H9 (cell line): ENCODE measurements at regions not wholly inside any gene's neighbourhood (a gene's known extent, or its start where the extent isn't known, plus 50 kb on each side); places are given as distances from the start of the nearest gene placed in this dataset.

Experiments
- DNase-seq: peaks from one replicate; pipeline ENCODE4 v3.0.0-alpha.2; 2017
- H2AFZ ChIP-seq: one replicate; pipeline ENCODE4 v1.6.1; 2013; ENCODE audit warnings: mild to moderate bottlenecking, low read length, control low read depth, moderate library complexity
- H2AK5ac ChIP-seq: 2 replicates; pipeline ENCODE4 v1.6.1; 2013; ENCODE audit warnings: low read length, control low read depth, mixed read lengths; ENCODE audit not compliant: insufficient read length
- H2BK120ac ChIP-seq: one replicate; pipeline ENCODE4 v1.6.1; 2013; ENCODE audit warnings: low read depth, mild to moderate bottlenecking, low read length, control low read depth, inconsistent platforms; ENCODE audit not compliant: poor library complexity, severe bottlenecking
- H2BK12ac ChIP-seq: 2 replicates; pipeline ENCODE4 v1.6.1; 2013; ENCODE audit warnings: low read length, control low read depth, mixed read lengths, low read depth; ENCODE audit not compliant: insufficient read length
- H2BK15ac ChIP-seq: 2 replicates; pipeline ENCODE4 v1.6.1; 2013; ENCODE audit warnings: low read depth, low read length, control low read depth
- H2BK20ac ChIP-seq: one replicate; pipeline ENCODE4 v1.6.1; 2013; ENCODE audit warnings: low read depth, mild to moderate bottlenecking, low read length, control low read depth, inconsistent platforms; ENCODE audit not compliant: poor library complexity, severe bottlenecking
- H2BK5ac ChIP-seq: 2 replicates; pipeline ENCODE4 v1.6.1; 2013; ENCODE audit warnings: low read length, control low read depth, mixed read lengths; ENCODE audit not compliant: insufficient read length
- H3K14ac ChIP-seq: 2 replicates; pipeline ENCODE4 v1.6.1; 2013; ENCODE audit warnings: low read length, control low read depth; ENCODE audit not compliant: insufficient read depth
- H3K18ac ChIP-seq: 2 replicates; pipeline ENCODE4 v1.6.1; 2013; ENCODE audit warnings: low read depth, mild to moderate bottlenecking, mixed read lengths, low read length, control low read depth; ENCODE audit not compliant: insufficient read length
- H3K23ac ChIP-seq: 2 replicates; pipeline ENCODE4 v1.6.1; 2013; ENCODE audit warnings: low read length, control low read depth, mixed read lengths, low read depth; ENCODE audit not compliant: insufficient read length
- H3K23me2 ChIP-seq: 2 replicates; pipeline ENCODE4 v1.6.1; 2013; ENCODE audit warnings: low read depth, mild to moderate bottlenecking, mixed read lengths, low read length, control low read depth; ENCODE audit not compliant: insufficient read length, poor library complexity, severe bottlenecking
- H3K27ac ChIP-seq: 2 replicates; pipeline ENCODE4 v1.5.1; 2013; ENCODE audit warnings: low read length, control low read depth, mixed read lengths, low read depth; ENCODE audit not compliant: insufficient read length
- H3K27me3 ChIP-seq: 2 replicates; pipeline ENCODE4 v1.6.1; 2013; ENCODE audit warnings: low read length, control low read depth, inconsistent platforms; ENCODE audit not compliant: insufficient read depth
- H3K4ac ChIP-seq: 2 replicates; pipeline ENCODE4 v1.6.1; 2013; ENCODE audit warnings: low read depth, mild to moderate bottlenecking, control low read depth, inconsistent platforms, low read length, moderate library complexity
- H3K4me1 ChIP-seq: 2 replicates; pipeline ENCODE4 v1.6.1; 2013; ENCODE audit warnings: low read length, control low read depth, inconsistent platforms; ENCODE audit not compliant: insufficient read depth
- H3K4me2 ChIP-seq: 2 replicates; pipeline ENCODE4 v1.6.1; 2013; ENCODE audit warnings: low read length, control low read depth, mixed read lengths; ENCODE audit not compliant: insufficient read length, insufficient read depth
- H3K56ac ChIP-seq: 2 replicates; pipeline ENCODE4 v1.6.1; 2013; ENCODE audit warnings: low read depth, mild to moderate bottlenecking, mixed read lengths, low read length, control low read depth; ENCODE audit not compliant: insufficient read length
- H3K79me1 ChIP-seq: 2 replicates; pipeline ENCODE4 v1.6.1; 2013; ENCODE audit warnings: low read depth, mild to moderate bottlenecking, moderate library complexity, low read length, control low read depth, inconsistent platforms; ENCODE audit not compliant: insufficient read depth, poor library complexity, severe bottlenecking
- H3K79me2 ChIP-seq: 2 replicates; pipeline ENCODE4 v1.6.1; 2013; ENCODE audit warnings: low read length, control low read depth, inconsistent platforms; ENCODE audit not compliant: insufficient read depth
- H3K9ac ChIP-seq: 2 replicates; pipeline ENCODE4 v1.6.1; 2013; ENCODE audit warnings: low read length, control low read depth, mixed read lengths; ENCODE audit not compliant: insufficient read length; ENCODE audit errors: extremely low read depth
- H3K9me3 ChIP-seq: one replicate; pipeline ENCODE4 v1.6.1; 2013; ENCODE audit warnings: low read depth, low read length, inconsistent platforms; ENCODE audit not compliant: control insufficient read depth
- H3T11ph ChIP-seq: one replicate; pipeline ENCODE4 v1.6.1; 2013; ENCODE audit warnings: mild to moderate bottlenecking, low read length, control low read depth, inconsistent platforms
- H4K20me1 ChIP-seq: one replicate; pipeline ENCODE4 v1.6.1; 2013; ENCODE audit not compliant: control insufficient read depth, insufficient read length, insufficient read depth
- H4K5ac ChIP-seq: 2 replicates; pipeline ENCODE4 v1.6.1; 2013; ENCODE audit warnings: low read depth, mild to moderate bottlenecking, mixed read lengths, low read length, control low read depth; ENCODE audit not compliant: insufficient read length
- H4K8ac ChIP-seq: replicated peaks from 2 replicates; pipeline ENCODE4 v1.6.1; 2013; ENCODE audit warnings: low read length, control low read depth, mixed read lengths, low read depth; ENCODE audit not compliant: insufficient read length
- H4K91ac ChIP-seq: 2 replicates; pipeline ENCODE4 v1.6.1; 2013; ENCODE audit warnings: low read depth, mild to moderate bottlenecking, moderate library complexity, mixed read lengths, low read length, control low read depth; ENCODE audit not compliant: insufficient read length
- H3K27ac Mint-ChIP-seq, 3 experiments: 2 replicates in 2 of 3; 3 replicates in 1 of 3; pipeline ENCODE4 v1.8.0; 2020 to 2021; ENCODE audit warnings: mixed read lengths in 3 of 3, mild to moderate bottlenecking in 1 of 3, moderate library complexity in 1 of 3
- H3K27me3 Mint-ChIP-seq: 2 replicates; pipeline ENCODE4 v1.8.0; 2021; ENCODE audit warnings: low read depth, mild to moderate bottlenecking, moderate library complexity, mixed read lengths
- H3K36me3 Mint-ChIP-seq, 3 experiments: 2 replicates in 2 of 3; 3 replicates in 1 of 3; pipeline ENCODE4 v1.8.0; 2020 to 2021; ENCODE audit warnings: low read depth in 3 of 3, mixed read lengths in 3 of 3; ENCODE audit not compliant: insufficient read depth in 1 of 3
- H3K4me1 Mint-ChIP-seq, 2 experiments: 2 replicates each; pipeline ENCODE4 v1.8.0; 2020; ENCODE audit warnings: mixed read lengths in 2 of 2
- H3K4me3 Mint-ChIP-seq, 2 experiments: 2 replicates in 1 of 2; 3 replicates in 1 of 2; pipeline ENCODE4 v1.8.0; 2020 to 2021; ENCODE audit warnings: mild to moderate bottlenecking in 2 of 2, mixed read lengths in 2 of 2, moderate library complexity in 1 of 2
- H3K9me3 Mint-ChIP-seq, 2 experiments: 2 replicates in 1 of 2; 3 replicates in 1 of 2; pipeline ENCODE4 v1.8.0; 2020; ENCODE audit warnings: mild to moderate bottlenecking in 2 of 2, mixed read lengths in 2 of 2, moderate library complexity in 1 of 2
- CTCF ChIP-seq: fragments of 200-600 bp; sonication (generic); conservative IDR thresholded peaks from 3 replicates; pipeline ENCODE4 v1.8.0; 2021; ENCODE audit warnings: antibody characterized with exemption, mild to moderate bottlenecking

- H3K9me3 Mint-ChIP-seq: no peaks in the 10 kb centered on the region
- peaks cover 0 to 4% (median 2%) of the 10 kb centered on the region in 3 experiments; a peak in 1 of 7 replicates for H3K36me3 Mint-ChIP-seq
- Histone ChIP-seq H3K23ac (no peak overlapping the region), H2BK15ac (no peak overlapping the region), H2BK5ac (no peak overlapping the region), H2BK12ac (no peak overlapping the region), H3K9ac (no peak overlapping the region), H4K20me1 (no peaks in the 10 kb centered on the region), H2BK120ac (no peak overlapping the region), H3T11ph (no peak overlapping the region), H3K9me3 (no peaks in the 10 kb centered on the region), H3K4me1 (no peaks in the 10 kb centered on the region), H2AFZ (no peak overlapping the region), H3K4me2 (no peak overlapping the region), H3K79me2 (no peaks in the 10 kb centered on the region), H4K5ac (no peak overlapping the region), H3K4ac (no peak overlapping the region), H4K8ac (no peak overlapping the region), H3K27ac (no peak overlapping the region), H3K23me2 (no peaks in the 10 kb centered on the region), H2BK20ac (no peak overlapping the region), H3K18ac (no peak overlapping the region), H3K79me1 (no peaks in the 10 kb centered on the region), H4K91ac (no peak overlapping the region), H3K56ac (no peak overlapping the region), H2AK5ac (no peak overlapping the region), H3K14ac (no peak overlapping the region), H3K27me3 (no peaks in the 10 kb centered on the region)
- no peak for DNase-seq
- H3K27ac Mint-ChIP-seq: no peak overlapping the region
- TF ChIP-seq CTCF: no peak
- H3K4me3 Mint-ChIP-seq: no peak overlapping the region
- H3K4me1 Mint-ChIP-seq: peaks cover 11 to 13% of the 10 kb centered on the region in 2 experiments
- no peaks in the 10 kb centered on the region for H3K27me3 Mint-ChIP-seq
These were observed 651.1 kb downstream of the ANKRD50 start for GRCh38 chr4:124061413-124061812.
